GM18907 (cell line): ENCODE measurements at regions not wholly inside any gene's neighbourhood (a gene's known extent, or its start where the extent isn't known, plus 50 kb on each side); places are given as distances from the start of the nearest gene placed in this dataset.
A peak's percentile ranks its signal among the peaks of the same experiment; 100 is the strongest.

Experiments
- ATAC-seq: cut with Tn5 transposase; IDR thresholded peaks from one replicate; pipeline ENCODE4 v1.9.1; 2021; ENCODE audit warnings: mild to moderate bottlenecking, moderate library complexity; ENCODE audit not compliant: unreplicated experiment

GRCh38 chrX:79300856-79301255 is 66.3 kb downstream of the ITM2A start:
- no peak for ATAC-seq

DNA sequence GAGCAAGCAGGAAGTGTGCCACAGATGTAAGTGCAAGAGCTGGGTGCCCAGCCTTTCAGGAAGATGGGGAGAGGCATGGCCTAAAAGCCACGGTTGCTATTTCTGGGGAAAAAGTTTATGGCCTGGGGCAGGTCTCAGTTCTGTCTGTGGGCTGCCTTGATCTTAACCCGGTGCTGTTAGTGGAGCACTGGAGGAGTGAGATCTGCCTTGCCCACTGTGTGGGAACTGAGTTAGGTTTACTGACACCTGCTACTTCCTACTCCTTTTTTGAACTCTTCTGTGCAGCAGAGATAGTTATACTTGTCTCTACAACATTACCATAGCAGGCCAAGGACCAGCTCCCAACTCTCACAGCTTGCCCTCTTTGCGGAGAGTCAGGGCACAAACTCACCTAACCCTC is 76.5 kb downstream of the ITM2A start:
- no peak for ATAC-seq

- ATAC-seq: no peak
Measured at GRCh38 chrX:79288733-79289132, 78.4 kb downstream of the ITM2A start.

DNA sequence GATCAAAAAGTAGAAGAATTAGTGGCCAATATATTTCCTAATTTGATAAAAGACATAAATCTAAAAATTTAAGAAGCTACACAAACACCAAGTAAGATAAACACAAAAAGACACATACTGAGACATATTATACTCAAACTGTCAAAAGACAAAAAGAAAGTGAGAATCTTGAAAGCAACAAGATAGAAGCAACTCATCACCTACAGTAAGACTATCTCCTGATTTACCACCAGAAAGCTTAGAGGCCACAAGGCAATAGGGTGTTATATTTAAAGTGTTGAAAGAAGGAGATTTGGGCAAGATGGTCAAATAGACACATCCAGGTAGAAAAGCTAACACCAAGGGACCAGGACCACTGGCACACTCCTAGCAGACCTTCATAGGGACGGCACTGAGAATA is 79.4 kb downstream of the ITM2A start:
- no peak for ATAC-seq

DNA sequence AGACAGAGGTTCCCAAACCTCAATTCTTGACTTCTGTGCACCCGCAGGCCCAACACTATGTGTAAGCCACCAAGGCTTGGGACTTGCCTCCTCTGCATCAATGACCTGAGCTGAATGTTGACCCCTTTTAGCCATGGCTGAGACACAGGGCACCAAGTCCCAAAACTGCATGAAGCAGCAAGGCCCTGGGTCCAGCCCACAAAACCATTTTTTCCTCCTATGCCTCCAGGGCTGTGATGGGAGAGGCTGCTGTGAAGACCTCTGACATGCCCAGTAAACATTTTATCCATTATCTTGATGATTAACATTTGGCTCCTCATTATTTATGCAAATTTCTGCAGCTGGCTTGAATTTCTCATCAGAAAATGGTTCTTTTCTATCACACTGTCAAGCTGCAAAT is 85.4 kb downstream of the ITM2A start:
- no peak for ATAC-seq

- peak; percentile 94 for ATAC-seq
Measured at GRCh38 chrX:79270401-79270800, 96.7 kb downstream of the ITM2A start.

DNA sequence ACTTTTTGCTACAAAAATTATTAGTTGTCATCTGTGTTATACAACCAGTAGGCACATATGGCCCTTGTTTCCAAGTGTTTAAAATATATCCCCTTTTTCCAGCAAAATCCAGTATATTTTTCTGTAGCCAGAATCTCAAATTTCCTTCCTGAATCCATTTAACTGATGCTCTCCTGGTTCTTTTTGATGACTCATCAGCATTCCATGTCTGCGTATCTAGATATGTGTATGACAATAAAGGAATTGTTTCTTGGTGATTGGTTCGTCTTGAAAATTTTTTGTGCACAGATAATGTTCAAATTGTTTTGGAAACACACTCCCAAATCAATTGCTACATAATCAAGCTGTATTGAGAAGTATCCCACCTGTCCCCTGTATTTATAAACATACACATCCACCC is 98.3 kb downstream of the ITM2A start:
- ATAC-seq: no peak

GRCh38 chrX:79266702-79267101 is 100.4 kb downstream of the ITM2A start:
- ATAC-seq: no peak

DNA sequence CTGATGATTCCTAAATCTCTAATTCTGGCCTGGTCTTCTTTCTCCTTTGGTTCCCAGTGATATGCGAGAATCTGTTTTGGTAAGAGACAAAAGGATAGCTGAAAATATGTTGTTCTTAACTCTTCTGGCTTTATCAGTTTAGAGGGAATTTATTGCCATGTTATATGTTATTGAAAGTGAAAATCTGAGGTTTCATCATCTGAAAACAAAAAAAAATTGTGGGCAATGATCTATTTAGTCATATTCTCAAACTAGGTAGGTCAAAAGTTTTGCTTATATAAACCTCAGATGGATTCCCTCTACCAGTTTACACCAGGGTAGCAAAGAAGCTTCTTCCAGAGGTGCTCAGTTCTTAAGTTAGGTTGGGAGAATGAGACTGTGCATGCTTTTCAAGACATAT is 103.6 kb downstream of the ITM2A start:
- no peak for ATAC-seq

DNA sequence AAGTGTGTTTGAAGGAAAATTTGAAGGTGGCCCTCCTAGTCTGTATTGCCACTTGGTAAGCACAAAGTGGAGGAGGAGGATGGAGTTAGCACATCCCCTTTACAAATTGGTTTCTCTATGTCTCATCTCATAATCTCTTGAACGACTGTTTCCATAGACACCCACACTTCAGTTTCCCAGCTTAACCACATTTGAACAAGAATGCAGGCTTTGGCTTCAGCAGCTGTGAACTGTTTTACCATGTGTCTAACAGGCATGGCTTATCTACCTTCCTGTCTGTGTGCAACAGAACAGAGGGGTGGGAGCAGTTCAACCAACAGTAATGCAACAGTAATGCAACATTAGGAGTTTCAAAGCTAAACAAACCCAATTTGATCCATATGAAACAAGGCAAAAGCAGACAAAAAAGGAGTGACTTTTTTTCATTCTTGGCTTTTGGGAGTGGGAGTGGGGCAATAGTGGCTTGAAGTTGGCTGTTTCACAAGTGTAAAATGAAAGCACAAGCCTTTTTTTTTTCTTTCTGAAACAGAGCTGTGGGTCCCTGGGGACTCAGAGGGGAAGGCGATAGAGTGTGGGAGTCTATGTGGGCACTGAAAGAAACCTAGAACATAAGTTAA is 108.0 kb downstream of the ITM2A start:
- peak; percentile 93 for ATAC-seq

DNA sequence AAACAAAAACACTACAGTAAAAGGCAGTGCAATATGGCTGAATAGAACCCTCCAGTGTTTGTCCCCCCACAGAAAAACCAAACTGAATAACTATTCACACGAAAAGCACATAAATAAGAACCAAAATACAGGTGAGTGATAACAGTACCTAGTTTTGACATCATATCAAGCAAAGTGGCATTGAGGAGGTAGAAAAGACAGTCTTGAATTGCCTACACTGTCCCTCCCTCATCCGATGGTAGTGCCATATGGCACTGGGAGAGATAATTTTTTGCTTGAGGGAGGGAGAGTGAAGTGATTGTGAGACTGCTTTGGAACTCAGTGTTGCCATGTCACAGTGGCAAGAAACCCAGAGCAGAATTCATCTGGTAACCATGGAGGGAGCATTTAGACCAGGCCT is 99.2 kb downstream of the GPR174 start:
- no peak for ATAC-seq

- no peak for ATAC-seq
Measured at GRCh38 chrX:79235899-79236298, 91.4 kb downstream of the GPR174 start.

DNA sequence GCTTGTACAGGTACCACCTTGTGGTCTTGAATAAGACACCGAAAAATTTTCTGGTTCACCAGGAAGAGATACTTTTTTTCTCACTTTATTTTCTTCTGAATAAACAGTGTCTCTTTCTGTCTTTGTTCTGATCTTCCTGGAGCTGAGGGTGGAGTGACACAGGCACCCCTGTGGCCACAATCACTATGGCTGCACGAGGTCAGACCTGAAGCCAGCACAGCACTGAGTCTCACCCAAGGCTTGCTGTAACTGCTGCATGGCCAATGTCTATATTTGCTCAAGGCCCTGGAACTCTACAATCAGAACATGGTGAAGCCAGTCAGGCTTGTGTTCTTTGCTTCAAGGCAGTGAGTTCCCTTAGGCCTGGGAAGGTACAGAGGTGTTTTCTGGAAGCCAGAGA is 87.2 kb downstream of the GPR174 start:
- ATAC-seq: no peak
